Dendritic cell treated with granulocyte-macrophage colony-stimulating factor and Interleukin-4, amounts not matched to agents 40 ng/mL and 50 ng/mL, for 4 days (primary cell): ENCODE measurements at regions not wholly inside any gene's neighbourhood (a gene's known extent, or its start where the extent isn't known, plus 50 kb on each side); places are given as distances from the start of the nearest gene placed in this dataset.
"Not testable (repeated sequence)": the region's sequence is repeated elsewhere in the genome, so short reads cannot be mapped to it uniquely, and the experiment has no call there.

ENCODE experiments used
- H3K27ac Mint-ChIP-seq: one replicate; pipeline ENCODE4 v1.8.0; 2022; ENCODE audit warnings: mild to moderate bottlenecking, mixed read lengths
- H3K27me3 Mint-ChIP-seq: one replicate; pipeline ENCODE4 v1.8.0; 2022; ENCODE audit warnings: mild to moderate bottlenecking, mixed read lengths
- H3K36me3 Mint-ChIP-seq: one replicate; pipeline ENCODE4 v1.8.0; 2022; ENCODE audit warnings: low read depth, mixed read lengths
- H3K4me1 Mint-ChIP-seq: one replicate; pipeline ENCODE4 v1.8.0; 2022; ENCODE audit warnings: low read depth, mixed read lengths
- H3K4me3 Mint-ChIP-seq: one replicate; pipeline ENCODE4 v1.8.0; 2022; ENCODE audit warnings: mild to moderate bottlenecking, moderate library complexity, mixed read lengths
- H3K9me3 Mint-ChIP-seq: one replicate; pipeline ENCODE4 v1.8.0; 2022; ENCODE audit warnings: mixed read lengths
- intact Hi-C: fragments of 100-400 bp; cut with micrococcal nuclease; formaldehyde crosslinking; loops from one replicate; pipeline ENCODE4 v1.15.0; 2022

GRCh38 chr6:22119500-22119899 is 177.3 kb downstream of the PRL start:
- peaks cover 12% of the 10 kb centered on the region for H3K9me3 Mint-ChIP-seq
- no peak overlapping the region for H3K27ac Mint-ChIP-seq
- H3K27me3 Mint-ChIP-seq = no peaks in the 10 kb centered on the region
- intact Hi-C loops = no loop called here
- no peaks in the 10 kb centered on the region for H3K4me1 Mint-ChIP-seq
- no peaks in the 10 kb centered on the region for H3K36me3 Mint-ChIP-seq
- H3K4me3 Mint-ChIP-seq = no peak overlapping the region

GRCh38 chr6:22124756-22125155 is 172.1 kb downstream of the PRL start:
- H3K9me3 Mint-ChIP-seq = peaks cover 15% of the 10 kb centered on the region
- no peak overlapping the region for H3K27ac Mint-ChIP-seq
- no peaks in the 10 kb centered on the region for H3K27me3 Mint-ChIP-seq
- no peaks in the 10 kb centered on the region for H3K36me3 Mint-ChIP-seq
- no peak overlapping the region for H3K4me3 Mint-ChIP-seq
- H3K4me1 Mint-ChIP-seq = no peaks in the 10 kb centered on the region
- intact Hi-C loops = no loop called here

GRCh38 chr6:22126910-22127309 is 169.9 kb downstream of the PRL start:
- H3K27ac Mint-ChIP-seq = no peak overlapping the region
- no peaks in the 10 kb centered on the region for H3K4me1 Mint-ChIP-seq
- H3K9me3 Mint-ChIP-seq = peaks cover 35% of the 10 kb centered on the region
- H3K27me3 Mint-ChIP-seq = no peaks in the 10 kb centered on the region
- no peaks in the 10 kb centered on the region for H3K36me3 Mint-ChIP-seq
- intact Hi-C loops = no loop called here
- no peak overlapping the region for H3K4me3 Mint-ChIP-seq

GRCh38 chr6:22129751-22130150 is 167.1 kb downstream of the PRL start:
- intact Hi-C loops = no loop called here
- Mint-ChIP-seq H3K9me3 (peaks cover 45% of the 10 kb centered on the region), H3K4me1 (no peaks in the 10 kb centered on the region), H3K4me3 (no peak overlapping the region), H3K27me3 (no peaks in the 10 kb centered on the region), H3K27ac (no peak overlapping the region), H3K36me3 (no peaks in the 10 kb centered on the region)

GRCh38 chr6:22132656-22133055 is 164.2 kb downstream of the PRL start:
- Mint-ChIP-seq H3K27me3 (no peaks in the 10 kb centered on the region), H3K4me1 (no peaks in the 10 kb centered on the region), H3K9me3 (peaks cover 33% of the 10 kb centered on the region), H3K36me3 (no peaks in the 10 kb centered on the region), H3K4me3 (no peak overlapping the region), H3K27ac (no peak overlapping the region)
- intact Hi-C loops = no loop called here

- Mint-ChIP-seq H3K27ac (no peak overlapping the region), H3K27me3 (no peaks in the 10 kb centered on the region), H3K9me3 (peaks cover 33% of the 10 kb centered on the region), H3K36me3 (no peaks in the 10 kb centered on the region), H3K4me3 (no peak overlapping the region), H3K4me1 (no peaks in the 10 kb centered on the region)
- intact Hi-C loops = no loop called here
These were observed 163.5 kb downstream of the PRL start for GRCh38 chr6:22133357-22133756.

GRCh38 chr6:22134308-22134707 is 162.5 kb downstream of the PRL start:
- no peaks in the 10 kb centered on the region for H3K36me3 Mint-ChIP-seq
- no peak overlapping the region for H3K27ac Mint-ChIP-seq
- no peaks in the 10 kb centered on the region for H3K4me1 Mint-ChIP-seq
- intact Hi-C loops = no loop called here
- H3K27me3 Mint-ChIP-seq = no peaks in the 10 kb centered on the region
- peaks cover 33% of the 10 kb centered on the region for H3K9me3 Mint-ChIP-seq
- no peak overlapping the region for H3K4me3 Mint-ChIP-seq

GRCh38 chr6:22135395-22135794 is 161.4 kb downstream of the PRL start:
- Mint-ChIP-seq H3K4me1 (no peaks in the 10 kb centered on the region), H3K27me3 (no peaks in the 10 kb centered on the region), H3K4me3 (no peak overlapping the region), H3K36me3 (no peaks in the 10 kb centered on the region), H3K9me3 (peaks cover 24% of the 10 kb centered on the region), H3K27ac (no peak overlapping the region)
- intact Hi-C loops = no loop called here

GRCh38 chr6:22140736-22141135 is 156.1 kb downstream of the PRL start:
- H3K27ac Mint-ChIP-seq, intact Hi-C loops, H3K4me3 Mint-ChIP-seq, H3K36me3 Mint-ChIP-seq, H3K4me1 Mint-ChIP-seq, H3K9me3 Mint-ChIP-seq, H3K27me3 Mint-ChIP-seq: not testable (repeated sequence)

GRCh38 chr6:22141241-22141745 is 155.5 kb downstream of the PRL start:
- intact Hi-C loops = no loop called here
- no peaks in the 10 kb centered on the region for H3K36me3 Mint-ChIP-seq
- no peaks in the 10 kb centered on the region for H3K4me1 Mint-ChIP-seq
- no peak overlapping the region for H3K4me3 Mint-ChIP-seq
- peaks cover 6% of the 10 kb centered on the region for H3K27me3 Mint-ChIP-seq
- no peaks in the 10 kb centered on the region for H3K9me3 Mint-ChIP-seq
- no peak overlapping the region for H3K27ac Mint-ChIP-seq

GRCh38 chr6:22142856-22143255 is 154.0 kb downstream of the PRL start:
- H3K9me3 Mint-ChIP-seq = no peaks in the 10 kb centered on the region
- H3K27me3 Mint-ChIP-seq = peaks cover 12% of the 10 kb centered on the region
- H3K27ac Mint-ChIP-seq = no peak overlapping the region
- no peak overlapping the region for H3K4me3 Mint-ChIP-seq
- no peaks in the 10 kb centered on the region for H3K36me3 Mint-ChIP-seq
- intact Hi-C loops = no loop called here
- H3K4me1 Mint-ChIP-seq = peaks cover 12% of the 10 kb centered on the region

- no peaks in the 10 kb centered on the region for H3K9me3 Mint-ChIP-seq
- no peak overlapping the region for H3K27ac Mint-ChIP-seq
These were observed 151.5 kb downstream of the PRL start for GRCh38 chr6:22145376-22145775.

GRCh38 chr6:22145823-22146677 is 150.8 kb downstream of the PRL start:
- peaks cover 12% of the 10 kb centered on the region for H3K27me3 Mint-ChIP-seq
- H3K4me1 Mint-ChIP-seq = peaks cover 12% of the 10 kb centered on the region
- H3K9me3 Mint-ChIP-seq = no peaks in the 10 kb centered on the region
- no peaks in the 10 kb centered on the region for H3K36me3 Mint-ChIP-seq
- no peak overlapping the region for H3K27ac Mint-ChIP-seq
- intact Hi-C loops = no loop called here
- no peak overlapping the region for H3K4me3 Mint-ChIP-seq

More at GRCh38 chr6:22145376-22145775, 151.5 kb downstream of the PRL start:
- Mint-ChIP-seq H3K4me1 (peaks cover 12% of the 10 kb centered on the region), H3K27me3 (peaks cover 12% of the 10 kb centered on the region), H3K36me3 (no peaks in the 10 kb centered on the region), H3K4me3 (no peak overlapping the region)
- intact Hi-C loops = no loop called here

GRCh38 chr6:22146678-22146930 is 150.2 kb downstream of the PRL start:
- intact Hi-C loops = no loop called here
- peaks cover 12% of the 10 kb centered on the region for H3K27me3 Mint-ChIP-seq
- no peaks in the 10 kb centered on the region for H3K36me3 Mint-ChIP-seq
- no peaks in the 10 kb centered on the region for H3K9me3 Mint-ChIP-seq
- H3K4me1 Mint-ChIP-seq = peaks cover 12% of the 10 kb centered on the region
- no peak overlapping the region for H3K27ac Mint-ChIP-seq
- H3K4me3 Mint-ChIP-seq = no peak overlapping the region
